H1 (cell line): ENCODE measurements at regions not wholly inside any gene's neighbourhood (a gene's known extent, or its start where the extent isn't known, plus 50 kb on each side); places are given as distances from the start of the nearest gene placed in this dataset.

ENCODE experiments used
- CTCF ChIA-PET: fragments of 300-600 bp; sonication (Branson Sonifier 250); formaldehyde crosslinking; loops from one replicate; lab custom pipeline; 2021; ENCODE audit not compliant: partially characterized antibody; lab: Charles Lee
- POLR2A ChIA-PET: fragments of 300-600 bp; sonication (Branson Sonifier 250); formaldehyde crosslinking; loops from one replicate; lab custom pipeline; 2021; ENCODE audit warnings: inconsistent platforms; ENCODE audit not compliant: partially characterized antibody; lab: Charles Lee
- DNase-seq, 2 experiments: peaks; one replicate each; pipeline versions ENCODE4 v3.0.0 to v3.0.0-alpha.2; 2010 to 2022; ENCODE audit warnings: low spot score in 2 of 2, low read depth in 1 of 2, mixed read lengths in 1 of 2
- FAIRE-seq: peaks from 2 replicates; lab custom pipeline; 2011; peaks lifted over from hg19 to GRCh38; lab: Jason Lieb, UNC
- H2AFZ ChIP-seq: 2 replicates; pipeline ENCODE4 v1.8.1; 2012; ENCODE audit warnings: low read length, inconsistent platforms
- H2AK5ac ChIP-seq: 2 replicates; pipeline ENCODE4 v1.6.1; 2013; ENCODE audit warnings: low read depth, low read length
- H2BK120ac ChIP-seq: replicated peaks from 2 replicates; pipeline ENCODE3; 2013; ENCODE audit warnings: low read depth, low read length, inconsistent platforms
- H2BK12ac ChIP-seq: 2 replicates; pipeline ENCODE4 v1.6.1; 2013; ENCODE audit warnings: low read depth, low read length
- H2BK15ac ChIP-seq: 2 replicates; pipeline ENCODE4 v1.6.1; 2013; ENCODE audit warnings: low read length
- H2BK20ac ChIP-seq: 2 replicates; pipeline ENCODE4 v1.6.1; 2013; ENCODE audit warnings: low read length
- H2BK5ac ChIP-seq: 2 replicates; pipeline ENCODE4 v1.6.1; 2013; ENCODE audit warnings: low read depth, low read length
- H3K14ac ChIP-seq: 2 replicates; pipeline ENCODE4 v1.6.1; 2013; ENCODE audit warnings: inconsistent platforms; ENCODE audit not compliant: insufficient read length
- H3K18ac ChIP-seq: 2 replicates; pipeline ENCODE4 v1.6.1; 2013; ENCODE audit warnings: low read length; ENCODE audit errors: extremely low read depth
- H3K23ac ChIP-seq: 2 replicates; pipeline ENCODE4 v1.6.1; 2013; ENCODE audit warnings: inconsistent platforms; ENCODE audit not compliant: insufficient read length
- H3K23me2 ChIP-seq: 2 replicates; pipeline ENCODE4 v1.6.1; 2013; ENCODE audit warnings: low read depth, low read length
- H3K27ac ChIP-seq: 2 replicates; pipeline ENCODE4 v1.6.1; 2011; ENCODE audit warnings: low read depth, low read length, inconsistent platforms
- H3K27me3 ChIP-seq, 4 experiments: replicated peaks in 1 of 4; 1 replicate in 1 of 4; 2 replicates in 3 of 4; pipeline versions ENCODE4 v1.6.1 to v1.8.1; 2011 to 2013; ENCODE audit warnings: low read length in 3 of 4, mild to moderate bottlenecking in 3 of 4, inconsistent platforms in 2 of 4, mixed read lengths in 2 of 4, moderate library complexity in 1 of 4; ENCODE audit not compliant: control insufficient read depth in 3 of 4, insufficient read depth in 3 of 4; ENCODE audit errors: extremely low read depth in 1 of 4
- H3K36me3 ChIP-seq, 4 experiments: 2 replicates each; pipeline versions ENCODE4 v1.6.1 to v1.8.1; 2011 to 2013; ENCODE audit warnings: mild to moderate bottlenecking in 4 of 4, low read length in 3 of 4, moderate library complexity in 2 of 4, control low read depth in 1 of 4, inconsistent platforms in 1 of 4; ENCODE audit not compliant: insufficient read depth in 4 of 4, control insufficient read depth in 2 of 4
- H3K4ac ChIP-seq: replicated peaks from 2 replicates; pipeline ENCODE3; 2013; ENCODE audit warnings: low read length, low read depth, mixed read lengths, inconsistent platforms; ENCODE audit not compliant: insufficient read length
- H3K4me1 ChIP-seq, 4 experiments: replicated peaks in 1 of 4; 1 replicate in 1 of 4; 2 replicates in 3 of 4; pipeline versions ENCODE4 v1.6.1 to v1.8.1; 2011 to 2013; ENCODE audit warnings: low read length in 3 of 4, inconsistent platforms in 2 of 4, mixed read lengths in 1 of 4; ENCODE audit not compliant: insufficient read depth in 4 of 4, control insufficient read depth in 3 of 4
- H3K4me2 ChIP-seq, 2 experiments: 2 replicates each; pipeline versions ENCODE4 v1.6.1 to v1.8.1; 2011 to 2013; ENCODE audit warnings: low read depth in 2 of 2, low read length in 2 of 2, control low read depth in 1 of 2, inconsistent platforms in 1 of 2, mild to moderate bottlenecking in 1 of 2; ENCODE audit not compliant: insufficient read depth in 1 of 2
- H3K4me3 ChIP-seq, 4 experiments: fragments of 200-600, 300-600 bp in 1 of 4; sonication (generic), shearing (Covaris generic), sonication (Bioruptor Twin) in 1 of 4; 2 replicates each; pipeline versions ENCODE4 v1.5.1 to v1.8.1; 2011 to 2016; ENCODE audit warnings: low read length in 4 of 4, low read depth in 3 of 4, control low read depth in 2 of 4, inconsistent platforms in 2 of 4, mild to moderate bottlenecking in 2 of 4, mixed read lengths in 1 of 4, moderate library complexity in 1 of 4; ENCODE audit not compliant: insufficient read depth in 2 of 4; ENCODE audit errors: extremely low read depth in 1 of 4
- H3K56ac ChIP-seq: replicated peaks from 2 replicates; pipeline ENCODE3; 2013; ENCODE audit warnings: low read depth, mild to moderate bottlenecking, mixed read lengths, low read length, inconsistent platforms; ENCODE audit not compliant: insufficient read length
- H3K79me1 ChIP-seq: 2 replicates; pipeline ENCODE4 v1.6.1; 2013; ENCODE audit warnings: low read depth, low read length, control low read depth
- H3K79me2 ChIP-seq, 2 experiments: 2 replicates each; pipeline versions ENCODE4 v1.6.1 to v1.8.1; 2012 to 2013; ENCODE audit warnings: low read length in 2 of 2, mild to moderate bottlenecking in 2 of 2, inconsistent platforms in 1 of 2; ENCODE audit not compliant: insufficient read depth in 2 of 2, control insufficient read depth in 1 of 2
- H3K9ac ChIP-seq, 4 experiments: replicated peaks in 1 of 4; 1 replicate in 1 of 4; 2 replicates in 3 of 4; pipeline versions ENCODE4 v1.6.1 to v1.8.1; 2011 to 2013; ENCODE audit warnings: low read depth in 3 of 4, low read length in 3 of 4, control low read depth in 2 of 4, mild to moderate bottlenecking in 2 of 4, moderate library complexity in 2 of 4, inconsistent platforms in 1 of 4; ENCODE audit errors: extremely low read depth in 1 of 4
- H3K9me3 ChIP-seq, 2 experiments: 2 replicates each; pipeline versions ENCODE4 v1.6.1 to v1.8.1; 2012 to 2013; ENCODE audit warnings: mild to moderate bottlenecking in 2 of 2, moderate library complexity in 2 of 2, control low read depth in 1 of 2, inconsistent platforms in 1 of 2, low read depth in 1 of 2, low read length in 1 of 2, mixed read lengths in 1 of 2; ENCODE audit not compliant: insufficient read depth in 2 of 2
- H4K20me1 ChIP-seq, 2 experiments: replicated peaks in 1 of 2; 2 replicates each; pipeline versions ENCODE3 to v1.8.1; 2011 to 2013; ENCODE audit warnings: inconsistent platforms in 2 of 2, low read length in 2 of 2, mild to moderate bottlenecking in 1 of 2; ENCODE audit not compliant: insufficient read depth in 2 of 2, control insufficient read depth in 1 of 2
- H4K5ac ChIP-seq: 2 replicates; pipeline ENCODE4 v1.6.1; 2013; ENCODE audit warnings: low read length, low read depth, mixed read lengths, inconsistent platforms; ENCODE audit not compliant: insufficient read length
- H4K8ac ChIP-seq: 2 replicates; pipeline ENCODE4 v1.8.0; 2013; ENCODE audit warnings: mild to moderate bottlenecking, moderate library complexity, low read length, inconsistent platforms; ENCODE audit not compliant: insufficient read depth; ENCODE audit errors: extremely low read depth
- H4K91ac ChIP-seq: replicated peaks from 2 replicates; pipeline ENCODE3; 2013; ENCODE audit warnings: low read length, mixed read lengths, inconsistent platforms; ENCODE audit not compliant: insufficient read length
- BCL11A ChIP-seq, 2 experiments: IDR thresholded peaks; one replicate each; pipeline ENCODE4 v1.6.1; 2011; ENCODE audit warnings: low read depth in 2 of 2, low read length in 2 of 2, mild to moderate bottlenecking in 2 of 2
- CHD2 ChIP-seq: IDR thresholded peaks from 2 replicates; pipeline ENCODE4 v1.6.1; 2012; ENCODE audit warnings: low read length, improper control_type of control experiment
- SAP30 ChIP-seq: fragments of 300-600 bp; sonication (generic); IDR thresholded peaks from 2 replicates; pipeline ENCODE4 v1.7.1; 2012; ENCODE audit warnings: low read length, moderate library complexity, mild to moderate bottlenecking, inconsistent platforms; ENCODE audit not compliant: insufficient read depth, insufficient replicate concordance

DNA sequence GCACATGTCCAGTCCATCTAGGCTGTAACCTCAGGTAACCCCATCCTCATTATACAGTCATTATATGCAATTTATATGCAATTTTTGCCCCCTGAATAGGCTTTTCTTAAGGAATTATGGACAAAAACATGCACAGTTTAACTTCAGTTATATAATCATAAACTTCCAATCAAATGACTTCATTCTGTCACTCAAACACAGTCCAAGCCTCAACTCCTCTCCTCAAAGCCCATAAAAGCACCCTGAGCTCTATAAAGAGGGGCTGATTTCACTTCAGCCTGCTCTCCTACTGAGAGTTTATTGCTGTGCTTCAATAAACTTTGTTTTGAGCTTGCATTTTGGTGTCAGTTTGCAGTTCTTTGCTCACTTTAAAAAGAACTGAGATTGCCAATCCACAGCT lies 1805.5 kb downstream of the BRINP3 start:
- H3K4ac ChIP-seq = no peak overlapping the region
- no peaks in the 10 kb centered on the region for H3K79me2 ChIP-seq
- H3K4me2 ChIP-seq = no peak overlapping the region
- H3K27me3 ChIP-seq = no peaks in the 10 kb centered on the region
- no peaks in the 10 kb centered on the region for H4K20me1 ChIP-seq
- H3K27ac ChIP-seq = no peak overlapping the region
- H3K18ac ChIP-seq = no peak overlapping the region
- H2BK5ac ChIP-seq = no peak overlapping the region
- H3K14ac ChIP-seq = no peak overlapping the region
- POLR2A ChIA-PET = no interaction called here
- H3K36me3 ChIP-seq = no peaks in the 10 kb centered on the region
- H3K23ac ChIP-seq = no peak overlapping the region
- H4K5ac ChIP-seq = no peak overlapping the region
- DNase-seq = no peak
- H3K56ac ChIP-seq = no peak overlapping the region
- no peaks in the 10 kb centered on the region for H3K9me3 ChIP-seq
- no peak overlapping the region for H4K91ac ChIP-seq
- H2BK20ac ChIP-seq = no peak overlapping the region
- peaks cover 0 to 6% (median 0%) of the 10 kb centered on the region in 4 experiments; a peak in 2 of 7 replicates for H3K4me1 ChIP-seq
- no peak overlapping the region for H3K4me3 ChIP-seq
- H2AFZ ChIP-seq = 0 out of 2 replicates have a peak overlapping the region, but pooled peaks have one; percentile 68
- no peak overlapping the region for H2BK12ac ChIP-seq
- no peak overlapping the region for H2BK15ac ChIP-seq
- TF ChIP-seq BCL11A (IDR thresholded peaks at IDR 0.05; ENCODE audit: low read depth in 2 of 2, low read length in 2 of 2) = no peak
- no peak for TF ChIP-seq SAP30
- no peak for TF ChIP-seq CHD2
- CTCF ChIA-PET = interaction anchor here (0.8 to 1.3 kb wide), 3 partner anchors 8 to 12 kb away, joined by 3 to 4 read pairs (median 3); no protein-coding TSS in a partner anchor
- FAIRE-seq = no peak
- H3K9ac ChIP-seq = no peak overlapping the region
- no peak overlapping the region for H2AK5ac ChIP-seq
- no peaks in the 10 kb centered on the region for H3K23me2 ChIP-seq
- H4K8ac ChIP-seq = no peak overlapping the region
- no peak overlapping the region for H2BK120ac ChIP-seq
- H3K79me1 ChIP-seq = no peaks in the 10 kb centered on the region
